Pons (tissue), 1 donor: ENCODE measurements at regions not wholly inside any gene's neighbourhood (a gene's known extent, or its start where the extent isn't known, plus 50 kb on each side); places are given as distances from the start of the nearest gene placed in this dataset.
"Not testable (repeated sequence)": the region's sequence is repeated elsewhere in the genome, so short reads cannot be mapped to it uniquely, and the experiment has no call there.

Experiments
- DNase-seq: peaks from one replicate; pipeline ENCODE4 v3.0.0-alpha.2; 2016; ENCODE audit warnings: low spot score

DNA sequence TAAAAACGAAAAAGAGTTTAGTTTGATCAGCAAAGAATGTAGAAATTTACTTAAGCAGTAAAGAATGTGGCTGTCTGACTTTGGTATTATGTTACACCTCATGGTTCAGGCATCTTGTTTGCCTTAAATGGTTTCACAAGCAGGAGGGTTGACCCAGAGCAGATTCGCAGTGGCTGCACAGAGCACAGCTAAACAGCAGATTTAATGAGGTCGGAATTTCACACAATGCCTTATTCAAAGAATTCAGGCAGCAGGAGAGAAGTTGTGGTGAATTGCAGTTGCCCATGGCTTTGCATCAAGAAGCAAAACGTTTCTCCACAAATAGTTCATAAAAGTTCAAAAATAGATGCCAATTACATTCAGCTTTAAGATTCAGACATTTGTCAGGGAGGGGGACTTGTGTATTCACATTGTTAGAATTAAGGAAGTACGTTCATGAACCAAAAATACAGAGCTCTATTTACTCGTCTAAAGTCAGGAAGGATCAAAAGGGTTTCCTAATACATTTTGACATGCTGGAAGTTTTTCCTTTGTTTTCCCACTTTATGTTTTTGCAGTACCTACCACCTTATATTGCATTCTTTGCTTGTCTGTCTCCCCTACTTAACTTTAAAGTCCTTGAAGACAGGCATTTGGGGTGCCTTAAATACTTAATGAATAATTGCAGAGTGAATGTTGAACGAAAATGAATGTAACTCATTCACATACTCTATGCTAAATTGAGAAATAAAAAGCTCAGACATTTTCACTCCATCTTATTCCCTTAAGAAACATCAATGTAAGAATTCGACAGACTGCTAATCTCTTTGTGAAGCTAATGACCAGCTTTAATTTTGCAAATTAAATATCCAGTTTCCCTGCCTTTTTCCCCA lies 1163.6 kb upstream of the CITED2 start:
- DNase-seq: peak; percentile 58

DNA sequence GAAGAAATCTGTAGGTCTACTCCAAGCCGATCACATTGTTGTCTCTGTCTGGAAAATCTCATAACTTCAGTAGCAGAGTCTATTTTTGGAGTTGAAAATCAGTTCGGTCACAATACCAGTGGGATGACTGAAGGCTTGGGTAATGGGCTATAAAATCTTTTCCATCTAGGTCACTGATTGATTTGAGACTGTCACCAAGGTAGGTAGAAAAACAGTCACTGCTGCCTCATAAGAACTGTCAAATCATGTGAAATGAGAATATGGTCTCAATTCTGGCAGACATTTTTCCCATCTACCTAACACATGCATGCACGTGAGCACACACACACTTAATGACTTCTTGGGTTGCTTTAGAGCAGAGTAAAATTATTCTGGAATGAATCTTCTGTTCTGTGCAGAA lies 1162.8 kb upstream of the CITED2 start:
- no peak for DNase-seq

DNA sequence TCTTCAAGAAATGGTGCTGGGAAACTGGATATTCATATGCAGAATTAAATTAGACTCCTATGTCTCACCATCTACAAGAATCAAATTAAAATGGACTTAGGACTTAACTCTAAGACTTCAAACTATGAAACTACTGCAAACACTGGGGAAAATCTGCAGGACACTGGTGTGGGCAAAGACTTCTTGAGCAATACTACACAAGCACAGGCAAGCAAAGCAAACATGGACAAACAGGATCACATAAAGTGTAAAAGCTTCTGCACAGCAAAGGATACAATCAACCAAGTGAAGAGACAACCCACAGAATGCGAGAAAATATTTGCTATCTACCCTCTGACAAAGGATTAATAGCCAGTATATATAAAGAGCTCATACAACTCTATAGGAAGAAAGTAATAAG lies 1161.1 kb upstream of the CITED2 start:
- DNase-seq: no peak

DNA sequence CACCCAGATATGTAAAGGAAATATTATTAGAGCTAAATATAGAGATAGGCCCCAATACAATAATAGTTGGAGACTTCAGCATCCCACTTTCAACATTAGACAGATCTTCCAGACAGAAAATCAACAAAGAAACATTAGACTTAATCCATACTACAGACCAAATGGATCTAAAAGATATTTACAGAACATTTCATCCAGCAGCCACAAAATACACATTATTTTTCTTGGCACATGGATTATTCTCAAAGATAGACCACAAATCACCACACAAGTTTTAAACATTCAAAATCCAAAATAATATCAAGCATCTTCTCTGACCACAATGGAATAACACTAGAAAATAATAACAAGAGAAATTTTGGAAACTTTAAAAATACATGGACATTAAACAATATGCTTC lies 1159.1 kb upstream of the CITED2 start:
- no peak for DNase-seq

DNA sequence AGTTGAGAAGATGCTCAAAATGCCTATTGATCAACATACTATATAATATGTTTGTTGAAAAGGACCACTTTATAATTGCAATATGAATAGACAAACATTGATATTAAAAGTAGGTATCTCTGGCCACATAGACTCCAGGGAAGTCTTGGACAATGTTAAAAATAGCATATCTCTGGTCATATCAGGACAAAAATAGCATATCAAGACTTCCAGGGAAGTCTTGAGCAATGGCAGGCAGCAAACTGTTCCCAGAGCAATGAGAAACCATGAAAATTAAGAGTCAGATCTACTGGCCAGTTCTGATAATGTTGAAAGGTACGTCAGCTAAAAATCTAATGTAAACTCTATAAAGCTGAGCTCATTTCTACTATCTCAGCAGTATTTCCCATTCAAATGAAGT lies 1130.3 kb upstream of the CITED2 start:
- DNase-seq: no peak

DNA sequence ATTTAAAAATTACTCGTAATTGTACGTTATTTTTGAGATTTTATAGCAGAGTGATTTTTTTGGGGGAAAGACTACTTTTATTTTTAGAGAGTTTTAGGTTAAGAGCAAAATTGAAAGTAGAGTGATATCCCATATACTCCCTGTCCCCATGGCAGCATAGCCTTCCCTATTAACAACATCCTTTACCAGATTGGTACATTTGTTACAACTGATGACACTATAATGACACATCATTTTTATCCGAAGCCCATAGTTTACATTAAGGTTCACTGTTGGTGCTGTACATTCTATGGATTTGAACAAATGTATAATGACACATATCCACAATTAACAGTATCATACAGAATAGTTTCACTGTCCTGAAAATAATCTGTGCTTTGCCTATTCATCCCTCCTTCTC lies 1126.4 kb upstream of the CITED2 start:
- DNase-seq: no peak

DNA sequence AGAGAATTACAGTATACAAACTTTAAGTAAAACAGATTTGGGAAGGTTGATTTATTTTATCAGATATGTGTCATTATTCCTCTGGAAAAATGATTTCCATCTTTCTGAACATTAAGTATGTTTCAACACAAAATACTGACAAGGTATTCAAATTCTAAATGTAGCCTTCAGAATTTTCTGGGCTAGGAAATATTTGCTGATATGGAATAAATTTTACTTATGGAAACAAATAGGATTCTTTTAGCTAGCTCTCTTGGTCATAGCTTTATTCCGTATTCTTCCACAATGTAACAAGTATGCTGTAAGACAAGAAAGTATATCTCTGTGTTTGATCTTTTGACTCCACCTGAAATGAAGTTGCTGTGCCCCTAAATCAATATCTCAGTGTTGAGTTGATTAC lies 1125.2 kb upstream of the CITED2 start:
- DNase-seq: no peak

DNA sequence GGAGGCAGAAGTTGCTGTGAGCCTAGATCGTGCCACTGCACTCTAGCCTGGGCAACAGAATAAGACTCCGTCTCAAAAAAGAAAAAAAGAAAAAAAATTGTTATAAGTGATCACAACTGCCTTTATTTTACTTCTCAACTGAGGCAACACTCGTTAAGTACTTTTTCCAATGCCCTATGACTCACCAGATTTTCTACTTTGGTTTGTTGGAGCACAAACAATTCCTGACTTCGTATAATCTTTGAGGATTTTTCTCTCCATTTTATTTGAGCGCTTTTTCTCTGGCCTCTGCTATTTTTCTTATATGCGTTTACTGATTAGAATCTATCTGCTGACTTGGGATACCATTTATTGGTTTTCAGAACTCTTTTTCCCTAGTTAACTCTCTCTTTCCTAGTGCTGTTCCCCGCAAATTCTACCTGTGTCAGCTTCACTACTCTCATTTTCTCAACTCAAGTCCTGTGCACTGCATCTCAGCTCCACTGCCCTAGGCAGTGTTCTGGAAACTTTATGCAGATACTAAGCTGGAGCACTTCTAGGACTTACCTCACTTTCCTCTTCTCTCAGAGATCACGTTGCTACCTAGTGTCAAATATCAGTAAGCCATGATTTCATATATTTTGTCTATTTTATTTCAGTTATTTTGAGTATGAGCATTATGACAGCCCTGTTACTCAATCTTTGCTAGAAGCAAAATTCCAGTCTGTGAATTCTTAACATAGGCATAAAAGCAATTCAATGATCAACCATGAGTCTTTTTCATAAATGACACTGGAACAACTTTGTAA lies 1120.1 kb upstream of the CITED2 start:
- DNase-seq: no peak

DNA sequence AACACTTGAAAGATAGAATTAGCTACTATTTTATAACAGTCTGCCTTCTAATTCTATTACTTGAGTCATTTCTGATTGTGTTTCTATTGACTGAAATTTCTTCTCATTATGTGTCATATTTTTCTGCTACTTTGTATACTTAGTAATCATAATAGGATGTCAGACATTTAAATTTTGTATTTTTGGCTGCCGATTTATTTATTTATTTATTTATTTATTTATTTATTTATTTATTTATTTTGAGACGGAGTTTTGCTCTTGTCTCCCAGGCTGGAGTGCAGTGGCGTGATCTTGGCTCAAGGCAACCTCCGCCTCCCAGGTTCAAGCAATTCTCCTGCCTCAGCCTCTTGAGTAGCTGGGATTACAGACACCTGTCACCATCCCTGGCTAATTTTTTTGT lies 1119.0 kb upstream of the CITED2 start:
- not testable (repeated sequence) for DNase-seq

DNA sequence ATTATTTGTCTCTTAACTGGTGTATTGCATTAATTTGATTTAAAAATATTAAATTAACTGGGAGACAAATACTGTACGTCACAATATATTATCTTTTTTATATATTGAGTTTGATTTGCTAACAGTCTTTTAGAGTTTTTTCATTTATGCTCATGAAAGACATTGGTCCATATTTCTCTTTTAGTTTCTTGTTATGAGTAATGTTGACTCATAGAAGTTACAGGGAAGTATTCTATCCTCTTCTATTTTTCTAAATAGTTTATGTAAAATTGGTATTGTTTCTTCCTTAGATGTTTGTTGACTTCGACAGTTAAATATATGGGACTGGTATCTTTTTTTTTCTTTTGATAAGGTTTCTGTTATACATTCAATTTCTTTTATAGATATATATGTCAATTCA lies 1115.6 kb upstream of the CITED2 start:
- DNase-seq: no peak

DNA sequence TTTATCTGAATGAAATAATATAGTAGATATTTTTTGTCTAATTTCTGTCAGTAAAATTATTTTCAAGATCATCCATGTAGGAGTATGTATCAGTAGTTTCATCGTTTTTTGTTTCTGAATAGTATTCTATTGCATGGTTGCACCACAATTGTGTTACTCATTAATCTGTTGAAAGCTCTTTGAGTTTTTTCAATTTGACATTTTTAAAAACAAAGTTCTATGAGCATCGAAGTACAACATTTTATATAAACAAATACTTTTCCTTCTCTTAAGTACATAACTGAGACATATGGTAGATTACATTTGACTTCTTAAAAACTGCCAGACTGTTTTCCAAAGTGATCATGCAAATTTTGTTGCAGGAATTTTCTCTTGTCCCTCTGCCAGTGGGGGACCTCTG lies 1113.1 kb upstream of the CITED2 start:
- no peak for DNase-seq

DNA sequence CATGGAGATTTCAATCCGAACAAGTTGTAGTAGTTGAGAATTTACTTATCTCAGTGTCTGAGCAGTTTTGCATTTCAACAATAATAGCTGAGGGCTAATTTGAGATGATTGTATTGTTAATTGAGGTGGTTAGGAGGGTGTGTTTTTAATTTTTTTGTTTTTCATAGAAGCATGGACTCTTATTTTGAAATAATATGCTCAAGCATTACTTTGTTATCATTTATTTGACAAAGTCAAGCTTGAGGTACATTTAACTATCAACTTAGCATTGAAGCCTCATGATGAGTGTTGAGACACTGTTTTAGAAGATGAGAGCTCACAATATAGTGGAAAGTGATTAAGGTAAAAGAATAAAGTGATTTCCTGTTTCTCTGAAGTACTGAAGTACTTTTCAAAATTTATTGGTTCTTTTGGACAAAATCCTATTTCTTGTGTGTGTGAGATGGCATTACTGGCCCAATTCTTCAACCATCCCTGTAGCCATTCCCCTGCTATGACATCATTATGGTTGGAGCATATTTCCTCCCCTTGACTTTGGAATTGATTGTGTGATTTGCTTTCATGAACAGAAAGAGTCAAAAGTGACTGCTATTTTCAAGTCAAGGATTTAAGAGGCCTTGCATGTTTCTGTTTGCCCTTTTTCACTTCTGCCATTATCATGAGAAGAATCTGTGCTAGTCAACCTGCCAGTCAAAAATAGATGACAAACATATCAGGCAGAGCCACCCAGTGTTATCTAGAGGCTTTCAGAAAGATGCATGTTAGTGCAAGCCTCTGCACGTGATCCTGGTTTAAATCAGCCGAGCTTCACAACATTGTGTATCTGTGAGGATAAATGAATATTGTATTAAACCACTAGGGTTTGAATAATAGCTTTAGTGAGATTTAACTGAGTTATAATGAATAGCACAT lies 1112.3 kb upstream of the CITED2 start:
- DNase-seq: no peak

DNA sequence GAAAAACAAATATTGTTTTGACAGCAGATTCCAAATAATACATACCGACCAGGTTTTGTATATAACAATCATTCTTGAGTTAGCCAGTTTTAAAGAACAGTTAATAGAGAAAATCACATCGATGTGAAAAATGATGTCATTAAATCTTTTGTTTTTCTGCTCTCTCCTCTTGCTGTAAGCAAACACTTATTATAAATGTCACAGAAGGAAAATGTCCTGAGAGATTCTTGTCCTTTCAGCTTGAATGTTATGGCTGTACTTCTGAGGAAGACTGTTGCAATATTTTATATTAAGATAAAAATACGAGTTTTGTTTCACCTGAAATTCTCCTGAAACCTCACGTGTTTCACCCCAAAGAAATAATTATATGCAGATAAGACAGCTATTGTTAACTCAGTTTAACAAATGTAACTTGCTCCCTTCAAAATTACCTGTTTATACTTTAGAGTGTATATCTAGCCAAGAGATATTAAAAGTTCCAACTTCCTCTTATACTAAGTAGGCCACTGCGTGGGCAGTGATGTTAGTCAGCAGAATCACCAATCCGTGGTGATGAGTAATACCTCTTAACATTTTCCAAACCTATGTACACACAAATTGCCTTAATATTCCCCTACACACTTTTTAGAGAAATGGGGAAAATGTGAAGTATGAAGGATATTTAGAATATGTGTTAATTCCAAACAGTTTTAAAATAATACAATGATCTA lies 1111.4 kb upstream of the CITED2 start:
- no peak for DNase-seq

DNA sequence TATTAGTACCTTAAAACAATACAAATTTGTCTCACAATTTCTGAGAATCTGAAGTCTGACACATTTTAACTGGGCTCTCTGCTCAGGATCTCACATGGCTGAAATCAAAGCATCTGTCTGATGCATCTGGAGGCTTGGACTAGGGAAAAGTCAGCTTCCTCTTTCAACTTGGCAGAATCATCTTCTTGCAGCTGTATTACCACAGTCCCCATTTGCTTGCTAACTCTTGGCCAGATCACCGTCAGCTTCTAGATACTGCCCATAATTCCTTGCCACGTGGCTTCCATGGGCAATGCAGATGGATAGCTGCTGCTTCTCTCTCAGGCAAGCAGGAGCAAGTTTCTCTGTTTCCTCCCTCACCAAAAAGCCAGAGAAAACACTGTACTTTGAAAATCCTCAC lies 1106.4 kb upstream of the CITED2 start:
- DNase-seq: peak; percentile 12

DNA sequence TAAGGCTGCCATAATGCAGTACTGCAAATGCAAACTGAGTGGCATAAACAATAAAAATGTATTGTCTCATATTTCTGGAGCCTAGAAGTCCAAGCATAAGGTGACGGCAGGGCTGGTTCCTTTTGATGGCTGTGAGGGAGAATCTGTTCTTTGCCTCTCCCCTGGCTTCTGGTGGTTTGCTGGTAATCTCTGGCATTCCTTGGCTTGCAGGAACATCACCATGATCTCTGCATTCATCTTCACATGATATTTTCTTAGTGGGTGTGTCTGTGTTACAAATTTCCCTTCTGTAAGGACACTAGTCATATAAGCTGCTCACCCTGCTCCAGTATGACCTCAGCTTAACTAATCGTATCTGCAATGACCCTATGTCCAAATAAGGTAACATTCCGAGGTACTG lies 1104.2 kb upstream of the CITED2 start:
- no peak for DNase-seq

DNA sequence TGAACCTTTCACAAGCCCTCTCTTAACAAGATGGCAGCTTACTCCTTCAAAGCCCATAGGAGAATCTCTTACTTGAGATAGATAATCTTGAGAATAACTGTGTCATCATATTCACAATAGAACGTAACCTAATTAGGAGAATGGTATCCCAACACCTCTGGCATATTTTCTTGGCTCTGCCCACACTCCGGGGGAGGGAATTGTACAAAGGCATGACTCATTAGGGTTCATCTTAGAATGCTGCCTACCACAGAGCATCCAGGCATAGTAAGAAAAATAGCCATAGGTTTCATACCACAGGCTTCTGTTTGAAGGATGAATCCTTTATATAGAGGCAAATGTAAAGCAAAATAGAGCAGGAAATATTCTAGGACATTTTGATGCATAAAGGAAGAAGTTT lies 1100.6 kb upstream of the CITED2 start:
- DNase-seq: no peak

DNA sequence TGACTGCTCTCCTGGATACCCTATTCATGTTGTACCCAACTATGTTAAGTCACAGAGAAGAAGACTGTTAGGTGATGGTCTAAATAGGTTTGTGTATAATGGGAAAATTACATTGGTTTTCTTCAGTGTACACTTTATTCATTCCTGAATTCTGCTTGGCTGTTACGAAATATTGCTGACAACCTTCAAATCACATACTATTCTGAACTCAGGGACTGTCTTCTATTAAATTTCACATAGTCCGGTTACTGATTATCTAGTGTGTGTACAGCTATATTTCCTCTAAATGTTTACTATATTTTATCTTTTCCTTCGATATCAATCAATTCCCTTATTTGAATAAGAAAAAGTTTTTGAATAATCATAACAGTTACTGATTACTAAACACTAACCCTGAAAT lies 1090.3 kb upstream of the CITED2 start:
- DNase-seq: no peak

DNA sequence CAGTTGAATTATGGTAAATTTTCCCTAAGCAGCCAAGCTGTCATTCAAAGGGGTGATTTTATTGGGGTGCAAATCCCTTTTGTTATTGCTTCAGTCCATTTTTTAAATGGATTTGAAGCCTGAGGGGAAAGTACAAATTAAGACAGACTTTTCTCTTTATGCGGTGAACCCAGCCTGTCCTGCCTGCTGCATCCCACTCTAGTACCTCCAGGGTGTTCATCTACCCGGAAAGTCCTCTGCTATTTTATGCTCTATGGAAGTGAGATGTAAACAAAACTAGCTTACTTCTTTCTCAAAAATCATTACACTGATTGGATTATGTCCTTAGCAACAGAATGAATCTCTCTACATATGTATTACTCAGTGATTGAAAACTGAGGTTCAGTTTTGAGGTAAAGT lies 1088.9 kb upstream of the CITED2 start:
- DNase-seq: no peak

DNA sequence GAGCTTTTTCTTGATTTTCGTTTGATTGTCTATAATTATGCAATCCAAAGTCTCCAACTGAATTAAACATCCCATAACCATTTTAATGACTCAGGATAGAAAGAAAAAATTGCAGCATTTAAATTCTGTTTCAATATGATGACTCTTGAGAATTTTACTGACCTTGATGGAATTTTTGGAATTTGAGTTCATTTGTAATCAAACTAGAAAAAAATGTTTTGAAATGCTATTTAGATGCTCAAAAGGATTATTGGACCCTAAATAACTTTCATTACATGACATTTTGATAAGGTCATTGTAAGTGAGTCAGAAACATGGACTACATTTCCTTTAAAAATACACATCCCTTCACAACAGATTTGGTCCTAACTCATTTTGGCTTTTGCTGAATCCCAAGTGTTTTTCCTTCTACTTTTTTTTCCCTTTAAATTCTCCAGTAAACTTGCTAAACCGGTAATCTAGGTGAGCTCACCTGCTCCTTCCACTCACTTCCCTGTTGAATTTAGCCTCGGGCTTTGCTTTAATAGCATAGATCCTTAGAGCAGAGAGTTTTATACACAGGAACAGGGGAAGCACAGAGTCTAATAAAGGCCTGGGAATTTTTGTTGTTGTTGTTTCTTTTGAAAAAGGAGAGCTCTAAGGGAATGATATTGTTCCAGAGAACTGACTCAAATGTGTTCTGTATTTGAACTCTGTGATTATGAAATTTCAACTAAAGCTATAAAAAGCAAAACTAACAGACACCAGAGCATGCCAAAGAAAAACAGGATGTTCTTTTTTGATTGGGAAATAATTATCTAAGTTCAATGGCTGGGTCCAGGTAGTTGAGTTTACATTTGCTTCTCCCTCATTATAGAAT lies 1088.2 kb upstream of the CITED2 start:
- no peak for DNase-seq

DNA sequence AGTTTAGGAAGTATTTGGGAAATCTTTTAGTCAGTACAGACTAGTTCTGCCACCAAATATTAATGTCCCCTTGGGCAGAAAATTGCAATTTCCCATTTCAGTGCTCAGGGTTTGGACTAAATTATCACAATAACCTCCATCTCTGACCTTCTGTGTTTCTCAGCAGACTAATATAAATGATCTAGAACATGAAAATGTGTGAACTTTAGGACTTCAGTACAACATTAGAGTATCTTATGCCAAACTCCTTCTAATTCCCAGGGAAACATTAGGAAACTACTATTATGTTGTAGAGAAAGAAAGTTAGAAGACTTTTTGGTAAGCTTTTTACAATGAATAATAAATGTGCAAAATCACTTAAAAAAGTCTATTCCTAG lies 1087.6 kb upstream of the CITED2 start:
- no peak for DNase-seq

DNA sequence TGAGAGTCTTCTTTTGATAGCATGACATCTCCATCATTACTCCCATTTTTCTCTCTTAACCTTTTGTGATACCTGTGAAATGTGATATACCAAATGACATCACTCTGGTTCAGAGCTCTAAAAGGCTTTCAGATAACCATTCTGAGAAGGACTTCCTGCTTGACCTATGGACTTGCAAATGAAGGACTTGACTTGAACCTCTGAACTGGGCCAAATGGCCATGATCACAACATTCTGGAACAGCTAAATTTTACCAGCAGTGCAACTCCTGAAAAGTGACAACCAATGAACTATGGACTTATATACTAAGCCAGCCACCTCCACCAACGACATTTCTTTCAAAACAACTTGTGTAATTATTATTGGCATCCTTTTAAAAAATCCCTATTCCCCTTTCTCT lies 1085.8 kb upstream of the CITED2 start:
- DNase-seq: no peak
